Right renal pelvis (tissue), 4 donors: ENCODE measurements at regions not wholly inside any gene's neighbourhood (a gene's known extent, or its start where the extent isn't known, plus 50 kb on each side); places are given as distances from the start of the nearest gene placed in this dataset.
A peak's percentile ranks its signal among the peaks of the same experiment; 100 is the strongest.

ENCODE experiments used
- DNase-seq, 4 donors: peaks; one replicate each; pipeline ENCODE4 v3.0.0-alpha.2; 2013; ENCODE audit warnings: low read depth in 4 of 4, low spot score in 3 of 4, missing footprints in 1 of 4

GRCh38 chr4:123731035-123731434 lies 334.4 kb downstream of the SPRY1 start:
- no peak for DNase-seq

GRCh38 chr4:123737156-123737555 lies 340.6 kb downstream of the SPRY1 start:
- no peak for DNase-seq

GRCh38 chr4:123739806-123740205 lies 343.2 kb downstream of the SPRY1 start:
- no peak for DNase-seq

- DNase-seq = no peak
These were observed 343.6 kb downstream of the SPRY1 start for GRCh38 chr4:123740236-123740635.

GRCh38 chr4:123741906-123742305 lies 345.3 kb downstream of the SPRY1 start:
- no peak for DNase-seq

- DNase-seq = no peak
These were observed 347.3 kb downstream of the SPRY1 start for GRCh38 chr4:123743848-123744247.

GRCh38 chr4:123744664-123745290 lies 348.2 kb downstream of the SPRY1 start:
- no peak for DNase-seq

GRCh38 chr4:123747016-123747415 lies 350.4 kb downstream of the SPRY1 start:
- no peak for DNase-seq

- no peak for DNase-seq
These were observed 352.2 kb downstream of the SPRY1 start for GRCh38 chr4:123748806-123749205.

GRCh38 chr4:123749383-123749782 lies 352.8 kb downstream of the SPRY1 start:
- no peak for DNase-seq

GRCh38 chr4:123750044-123750443 lies 353.4 kb downstream of the SPRY1 start:
- peak in 1 of 4 donors; percentile 12 for DNase-seq

GRCh38 chr4:123755655-123756054 lies 359.1 kb downstream of the SPRY1 start:
- no peak for DNase-seq

- no peak for DNase-seq
These were observed 371.2 kb downstream of the SPRY1 start for GRCh38 chr4:123767806-123768205.

- DNase-seq = no peak
These were observed 374.3 kb downstream of the SPRY1 start for GRCh38 chr4:123770884-123771283.

- no peak for DNase-seq
These were observed 379.7 kb downstream of the SPRY1 start for GRCh38 chr4:123776267-123776666.

GRCh38 chr4:123777373-123777772 lies 380.8 kb downstream of the SPRY1 start:
- no peak for DNase-seq

GRCh38 chr4:123783151-123783790 lies 386.7 kb downstream of the SPRY1 start:
- no peak for DNase-seq

GRCh38 chr4:123783921-123784320 lies 387.3 kb downstream of the SPRY1 start:
- no peak for DNase-seq

GRCh38 chr4:123784626-123785025 lies 388.0 kb downstream of the SPRY1 start:
- no peak for DNase-seq

GRCh38 chr4:123785538-123785937 lies 388.9 kb downstream of the SPRY1 start:
- DNase-seq = no peak

- peak in 1 of 4 donors; percentile 15 for DNase-seq
These were observed 389.7 kb downstream of the SPRY1 start for GRCh38 chr4:123786163-123786915.

GRCh38 chr4:123786920-123787319 lies 390.3 kb downstream of the SPRY1 start:
- peak; percentile 52 to 64 (median 54) for DNase-seq
